ENCODE measurements at regions not wholly inside any gene's neighbourhood (a gene's known extent, or its start where the extent isn't known, plus 50 kb on each side); places are given as distances from the start of the nearest gene placed in this dataset.

- no peak for TF ChIP-seq ZBTB33 (IDR thresholded peaks at IDR 0.05; ENCODE audit: extremely low read depth, insufficient replicate concordance, low read length)
- no peak for TF ChIP-seq EZH2phosphoT487 (IDR thresholded peaks at IDR 0.05; ENCODE audit: borderline replicate concordance)
- TF ChIP-seq CBX3 (IDR thresholded peaks at IDR 0.05; ENCODE audit: low read depth), result no peak
- Histone ChIP-seq H3K4me2 (ENCODE audit: low read length) (no peak overlapping the region), H3K27me3 (ENCODE audit: insufficient read depth, low read length) (no peaks in the 10 kb centered on the region), H4K20me1 (ENCODE audit: insufficient read depth) (no peaks in the 10 kb centered on the region), H3K4me3 (replicated peaks in 1 of 2; ENCODE audit: low read depth in 1 of 2, low read length in 2 of 2) (no peak overlapping the region), H3K9me2 (ENCODE audit: insufficient read depth) (no peaks in the 10 kb centered on the region), H3K36me3 (ENCODE audit: control insufficient read depth in 1 of 2, insufficient read depth in 2 of 2, low read length in 2 of 2) (no peaks in the 10 kb centered on the region), H3K79me2 (ENCODE audit: insufficient read depth, low read length) (no peaks in the 10 kb centered on the region), H2AFZ (ENCODE audit: low read depth, low read length, poor library complexity, severe bottlenecking) (no peak overlapping the region), H3K4me1 (ENCODE audit: control insufficient read depth in 1 of 2, insufficient read depth in 2 of 2, low read length in 2 of 2) (no peaks in the 10 kb centered on the region), H3K27ac (ENCODE audit: low read depth, low read length) (no peak overlapping the region), H3K9ac (ENCODE audit: low read length) (no peak overlapping the region), H3K9me3 (ENCODE audit: control insufficient read depth in 1 of 2, insufficient read depth in 1 of 2, low read depth in 1 of 2, low read length in 2 of 2) (no peaks in the 10 kb centered on the region)
- ATAC-seq (no peak), DNase-seq (ENCODE audit: low read depth, low spot score) (no peak)
- no TSS peak for BruUV-seq (replicated peaks)
- ChIA-PET RAD21 (ENCODE audit: low non-redundant PET in 1 of 2, low total read pairs in 2 of 2, uncharacterized antibody in 2 of 2, unreplicated experiment in 2 of 2) (no interaction called here), CTCF (no interaction called here), POLR2A (no interaction called here)
- intact Hi-C loops (cut with micrococcal nuclease), result no loop called here
These were observed 87.5 kb upstream of the DAZL start for GRCh38 chr3:16692486-16693344.

GRCh38 chr3:16693820-16694219, 88.6 kb upstream of the DAZL start:
- Histone ChIP-seq H2AFZ (ENCODE audit: low read depth, low read length, poor library complexity, severe bottlenecking) (no peak overlapping the region), H3K9me2 (ENCODE audit: insufficient read depth) (no peaks in the 10 kb centered on the region), H3K36me3 (ENCODE audit: control insufficient read depth in 1 of 2, insufficient read depth in 2 of 2, low read length in 2 of 2) (no peaks in the 10 kb centered on the region), H3K4me3 (replicated peaks in 1 of 2; ENCODE audit: low read depth in 1 of 2, low read length in 2 of 2) (no peak overlapping the region), H3K4me1 (ENCODE audit: control insufficient read depth in 1 of 2, insufficient read depth in 2 of 2, low read length in 2 of 2) (no peaks in the 10 kb centered on the region), H3K9ac (ENCODE audit: low read length) (no peak overlapping the region), H3K27ac (ENCODE audit: low read depth, low read length) (no peak overlapping the region), H3K27me3 (ENCODE audit: insufficient read depth, low read length) (no peaks in the 10 kb centered on the region), H3K4me2 (ENCODE audit: low read length) (no peak overlapping the region), H3K79me2 (ENCODE audit: insufficient read depth, low read length) (no peaks in the 10 kb centered on the region), H4K20me1 (ENCODE audit: insufficient read depth) (no peaks in the 10 kb centered on the region), H3K9me3 (ENCODE audit: control insufficient read depth in 1 of 2, insufficient read depth in 1 of 2, low read depth in 1 of 2, low read length in 2 of 2) (no peaks in the 10 kb centered on the region)
- RAD21 ChIA-PET (ENCODE audit: low non-redundant PET in 1 of 2, low total read pairs in 2 of 2, uncharacterized antibody in 2 of 2, unreplicated experiment in 2 of 2), result no interaction called here
- DNase-seq (ENCODE audit: low read depth, low spot score) (no peak), ATAC-seq (no peak)
- CTCF ChIA-PET, result no interaction called here
- intact Hi-C loops (cut with micrococcal nuclease), result no loop called here
- POLR2A ChIA-PET, result no interaction called here
- no TSS peak for BruUV-seq (replicated peaks)
- TF ChIP-seq SRF (IDR thresholded peaks at IDR 0.05; ENCODE audit: low read depth) (no peak), ZFX (IDR thresholded peaks at IDR 0.05) (no peak), CTCF (IDR thresholded peaks at IDR 0.05 in 2 of 3, conservative IDR thresholded peaks at IDR 0.05 in 1 of 3; ENCODE audit: borderline replicate concordance in 1 of 3, insufficient read depth in 1 of 3, low read depth in 2 of 3, low read length in 2 of 3) (no peak), ZNF274 (IDR thresholded peaks at IDR 0.05; ENCODE audit: low read depth, low read length) (no peak), SIN3A (IDR thresholded peaks at IDR 0.05; ENCODE audit: low read depth) (no peak), RAD21 (IDR thresholded peaks at IDR 0.05; ENCODE audit: low read depth) (no peak), JUND (IDR thresholded peaks at IDR 0.05) (no peak), EGR1 (IDR thresholded peaks at IDR 0.05; ENCODE audit: low read depth) (no peak), SP1 (IDR thresholded peaks at IDR 0.05; ENCODE audit: low read depth) (no peak), CBX3 (IDR thresholded peaks at IDR 0.05; ENCODE audit: low read depth) (no peak), ZBTB33 (IDR thresholded peaks at IDR 0.05; ENCODE audit: extremely low read depth, insufficient replicate concordance, low read length) (no peak), CEBPB (IDR thresholded peaks at IDR 0.05; ENCODE audit: low read depth) (no peak), ELF1 (IDR thresholded peaks at IDR 0.05; ENCODE audit: borderline replicate concordance, low read depth) (no peak), POLR2AphosphoS5 (IDR thresholded peaks at IDR 0.05; ENCODE audit: low read depth, low read length) (no peak)

Data from HCT116 (cell line).